GM19238 (cell line): ENCODE measurements at regions not wholly inside any gene's neighbourhood (a gene's known extent, or its start where the extent isn't known, plus 50 kb on each side); places are given as distances from the start of the nearest gene placed in this dataset.
"Not testable (repeated sequence)": the region's sequence is repeated elsewhere in the genome, so short reads cannot be mapped to it uniquely, and the experiment has no call there.

Experiments used
- DNase-seq: peaks from one replicate; pipeline ENCODE4 v3.0.0; 2011; ENCODE audit warnings: low spot score; ENCODE audit not compliant: insufficient read length

DNA sequence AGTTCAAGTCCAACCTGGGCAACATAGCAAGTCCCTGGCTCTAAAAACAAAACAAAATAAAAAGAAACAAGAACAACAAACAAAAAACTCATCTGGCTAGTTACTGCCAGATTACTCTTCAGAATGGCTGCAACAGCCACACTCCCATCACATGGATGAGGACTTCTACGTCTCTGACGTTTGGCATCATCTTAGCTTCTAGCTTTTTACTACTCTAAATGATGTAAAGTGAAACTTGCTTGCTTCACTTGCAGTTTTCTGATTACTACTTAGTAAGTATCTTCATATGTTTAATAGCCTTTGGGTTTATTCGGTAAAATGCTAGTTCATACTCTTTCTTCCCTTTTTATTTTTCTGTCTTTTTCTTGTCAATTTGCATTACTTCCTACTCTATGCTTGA, 161.1 kb upstream of the CARMIL1 start:
- no peak for DNase-seq

- DNase-seq, result no peak
Measured at GRCh38 chr6:25121186-25121585, 158.0 kb upstream of the CARMIL1 start.

GRCh38 chr6:25122001-25122400, 157.2 kb upstream of the CARMIL1 start:
- no peak for DNase-seq

DNA sequence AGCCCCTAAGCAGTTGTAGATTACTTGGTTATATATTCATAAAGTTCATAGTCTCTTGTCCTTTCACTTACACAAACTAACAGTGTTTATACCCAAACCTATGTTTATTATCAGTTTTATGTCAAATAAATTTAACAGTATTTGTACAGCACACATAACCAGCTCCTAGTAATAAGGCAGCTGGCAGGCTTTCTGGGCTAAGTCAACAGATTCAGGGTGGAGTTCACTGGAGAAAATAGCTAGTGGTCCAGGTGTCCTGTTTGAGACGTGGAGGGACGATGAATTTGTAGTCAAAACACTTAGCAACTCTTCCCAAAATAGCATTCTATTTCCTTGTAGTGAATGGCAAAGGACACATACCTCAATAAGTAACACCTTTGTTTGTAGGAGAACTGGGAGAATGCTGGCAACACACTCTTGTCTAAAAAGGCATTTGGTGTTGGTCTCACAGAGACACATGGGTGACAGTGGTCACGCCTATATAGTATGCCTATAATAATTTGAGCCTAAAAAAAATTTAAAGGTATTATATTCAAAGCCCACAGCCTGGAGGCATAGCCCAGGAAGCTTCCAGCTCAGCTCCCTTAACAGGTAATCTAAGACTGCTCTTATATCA, 156.4 kb upstream of the CARMIL1 start:
- no peak for DNase-seq

DNA sequence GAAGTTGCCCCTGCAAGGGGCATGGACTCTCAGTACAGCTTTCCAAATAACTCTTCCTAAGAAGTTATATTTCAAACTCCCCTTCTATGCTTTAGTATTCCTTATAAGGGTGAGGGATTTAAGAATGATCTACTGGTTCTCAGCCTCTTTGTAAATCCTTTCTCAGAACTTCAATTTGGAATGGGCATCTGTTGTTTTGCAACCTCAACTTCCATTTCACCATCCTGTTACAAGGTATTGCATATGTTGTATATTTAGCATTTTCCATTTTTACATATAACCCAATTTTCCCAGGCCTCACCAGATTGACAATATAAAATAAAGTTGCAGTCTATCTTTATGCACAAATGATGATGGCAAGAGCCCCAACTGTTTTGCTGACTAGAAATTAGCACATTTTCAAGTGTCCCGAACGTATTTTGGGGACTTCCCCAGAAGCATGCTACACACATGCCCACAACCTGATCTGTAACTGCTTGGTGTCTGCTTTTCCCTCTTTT, 154.9 kb upstream of the CARMIL1 start:
- DNase-seq, result no peak

GRCh38 chr6:25125736-25126135, 153.4 kb upstream of the CARMIL1 start:
- DNase-seq, result no peak

DNA sequence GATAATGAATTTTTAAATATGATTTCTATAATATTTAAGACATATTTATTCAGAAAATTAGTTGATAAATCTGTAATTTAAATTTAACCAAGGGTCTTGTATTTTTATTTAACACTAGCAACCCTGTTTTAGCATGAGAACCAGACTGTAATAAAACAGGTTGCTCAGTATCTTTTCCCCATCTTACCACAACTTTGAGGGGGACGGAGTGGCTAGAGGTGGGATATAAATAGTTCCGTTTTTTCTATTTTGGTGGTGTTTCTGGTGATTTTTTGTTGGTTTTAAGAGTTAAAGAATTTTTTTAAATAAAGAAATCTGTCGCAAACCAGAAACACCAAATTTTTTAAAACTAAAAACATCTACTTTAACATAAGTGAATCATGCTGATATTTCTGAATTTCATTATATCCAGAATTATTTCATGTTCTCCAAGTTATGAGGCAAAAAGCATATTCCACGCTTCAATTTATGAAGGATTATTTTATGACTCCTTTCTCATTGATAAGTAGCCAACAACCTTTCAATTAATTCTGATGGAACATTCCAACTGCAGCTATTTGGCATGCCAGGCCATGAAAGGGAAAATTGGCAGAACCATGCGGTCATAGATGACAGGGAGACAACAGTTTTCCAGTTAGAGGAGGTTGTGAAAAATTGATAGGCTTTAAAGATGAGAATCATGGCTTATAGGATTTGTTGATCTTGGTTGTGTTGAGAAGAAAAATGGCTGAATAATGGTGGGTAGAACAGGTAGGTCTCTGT, 151.9 kb upstream of the CARMIL1 start:
- no peak for DNase-seq

DNA sequence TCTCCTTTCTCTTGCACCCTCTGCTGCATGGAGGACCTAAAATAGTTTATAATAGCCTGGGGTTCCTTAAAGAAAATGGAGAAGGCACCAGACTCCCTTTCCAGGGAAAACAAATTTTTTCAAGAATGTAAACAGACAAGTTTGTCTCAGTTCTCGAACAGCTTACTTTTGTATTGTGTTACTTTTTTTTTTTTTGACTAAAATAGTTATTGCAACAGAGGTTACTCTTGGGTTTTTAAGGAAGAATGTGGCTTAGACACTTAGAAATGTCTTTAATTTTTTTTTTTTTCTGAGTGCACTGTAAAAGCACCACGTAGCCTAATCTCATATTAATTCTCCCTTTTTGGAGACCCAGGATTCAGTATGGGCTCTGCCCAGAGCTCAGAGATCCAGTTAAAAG, 148.7 kb upstream of the CARMIL1 start:
- no peak for DNase-seq

GRCh38 chr6:25132934-25133333, 146.2 kb upstream of the CARMIL1 start:
- DNase-seq, result no peak

DNA sequence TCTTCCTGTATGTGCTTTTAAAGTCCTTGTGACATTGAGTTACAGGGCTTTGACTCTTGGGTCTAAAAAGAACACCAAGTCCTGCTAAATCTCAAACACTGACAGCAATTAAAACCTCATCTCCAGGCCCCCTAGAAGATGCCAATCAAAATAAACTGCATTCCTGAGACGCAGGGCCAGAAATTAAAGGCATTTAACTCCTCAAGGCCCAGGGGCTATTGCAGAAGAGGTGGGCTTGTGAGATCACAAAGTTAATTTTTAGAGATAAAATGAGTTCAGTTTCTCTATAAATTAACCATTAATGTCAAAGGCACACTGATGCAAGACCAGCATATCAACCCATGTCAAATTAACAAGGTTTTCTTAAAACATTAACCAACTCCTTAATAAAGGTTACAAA, 145.6 kb upstream of the CARMIL1 start:
- DNase-seq, result no peak

GRCh38 chr6:25136854-25137253, 142.3 kb upstream of the CARMIL1 start:
- no peak for DNase-seq

- DNase-seq, result no peak
Measured at GRCh38 chr6:25137480-25137879, 141.7 kb upstream of the CARMIL1 start.

DNA sequence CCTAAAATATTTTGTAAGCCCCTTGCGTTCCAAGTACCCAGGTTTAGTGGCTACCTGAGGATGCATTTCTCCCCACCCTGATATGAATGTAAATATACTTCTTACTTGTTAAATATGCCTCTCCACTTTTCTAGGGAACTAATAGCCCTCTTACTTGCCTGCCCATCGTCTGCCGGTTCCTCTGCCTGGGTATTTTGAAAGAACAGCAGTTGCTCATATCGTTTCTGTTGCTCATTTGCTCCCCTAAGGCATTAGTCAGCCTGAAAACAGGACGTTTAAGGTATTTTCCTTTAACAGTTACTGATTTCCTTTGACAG, 141.3 kb upstream of the CARMIL1 start:
- DNase-seq, result no peak

DNA sequence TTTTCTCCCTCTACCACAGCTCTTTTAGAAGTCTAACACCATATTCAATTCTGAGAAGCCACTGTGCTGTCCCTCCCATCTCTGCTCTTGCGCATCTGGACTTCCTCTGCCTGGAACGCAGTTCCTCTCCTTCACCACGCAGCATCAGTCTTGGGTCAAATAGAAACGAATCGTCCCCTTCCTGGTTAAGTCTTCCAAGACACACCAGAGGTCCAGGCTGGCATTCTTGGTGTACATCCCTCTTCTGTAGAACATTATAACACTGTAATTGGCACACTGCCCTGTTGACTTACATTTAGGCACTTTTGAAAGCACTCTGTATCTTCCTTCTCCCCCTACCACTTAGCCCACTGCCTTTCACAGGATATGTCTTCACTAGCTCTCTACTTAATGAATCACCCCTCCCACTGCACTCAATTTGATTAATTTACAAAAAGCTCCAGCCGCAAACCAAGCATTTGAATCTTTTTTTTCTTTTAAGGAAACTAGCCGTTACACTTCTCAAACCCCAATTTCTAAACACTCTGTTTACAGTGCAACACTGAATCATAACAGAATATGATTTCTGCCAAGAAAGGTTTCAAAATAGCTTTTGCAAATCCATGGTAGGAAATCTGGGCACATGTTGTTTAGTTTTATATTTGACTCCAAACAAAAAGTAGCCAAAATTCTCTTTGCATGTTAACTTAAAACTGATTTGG, 140.8 kb upstream of the CARMIL1 start:
- peak; percentile 48 for DNase-seq

GRCh38 chr6:25138934-25139415, 140.2 kb upstream of the CARMIL1 start:
- DNase-seq, result no peak

DNA sequence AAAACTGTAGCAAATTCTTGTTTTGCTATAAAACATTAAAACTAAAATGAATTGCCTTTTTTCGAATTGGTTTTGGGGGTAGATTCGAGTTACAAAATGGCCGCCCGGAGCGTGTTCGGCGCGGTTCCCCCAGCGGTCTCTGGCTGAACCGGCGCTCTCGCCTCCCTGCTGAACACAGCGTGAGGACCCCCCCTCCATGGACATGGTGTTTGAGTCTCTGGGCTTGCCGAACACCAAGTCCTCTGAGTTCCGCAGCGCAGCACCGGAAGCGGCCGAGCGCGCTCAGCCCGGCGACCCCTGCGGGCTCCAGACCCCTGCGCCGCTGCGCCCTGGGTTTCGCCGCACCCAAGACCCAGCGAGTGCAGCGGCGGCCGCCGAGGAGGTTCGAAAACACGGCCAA, 139.6 kb upstream of the CARMIL1 start:
- not testable (repeated sequence) for DNase-seq

DNA sequence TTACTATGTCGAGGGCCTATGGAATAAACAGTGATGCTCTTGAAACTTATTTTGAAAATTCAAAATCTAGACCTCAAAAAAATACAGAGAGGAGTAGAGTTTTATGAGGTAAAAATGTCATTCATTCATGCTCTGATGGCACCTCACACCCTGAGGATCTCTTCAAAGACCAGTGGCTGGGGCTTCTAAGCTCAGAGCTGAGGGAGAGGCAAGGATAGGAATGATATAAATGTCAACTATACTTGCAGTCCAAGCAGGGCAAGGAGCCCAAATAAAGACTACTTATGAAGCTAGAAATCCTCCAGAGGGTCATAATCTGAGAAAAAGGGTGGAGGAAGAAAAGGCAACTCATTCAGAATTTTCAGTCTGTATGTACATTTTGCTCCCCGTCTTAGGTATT, 136.7 kb upstream of the CARMIL1 start:
- DNase-seq, result no peak

GRCh38 chr6:25144919-25145318, 134.3 kb upstream of the CARMIL1 start:
- DNase-seq, result no peak

- no peak for DNase-seq
Measured at GRCh38 chr6:25147223-25147622, 132.0 kb upstream of the CARMIL1 start.

DNA sequence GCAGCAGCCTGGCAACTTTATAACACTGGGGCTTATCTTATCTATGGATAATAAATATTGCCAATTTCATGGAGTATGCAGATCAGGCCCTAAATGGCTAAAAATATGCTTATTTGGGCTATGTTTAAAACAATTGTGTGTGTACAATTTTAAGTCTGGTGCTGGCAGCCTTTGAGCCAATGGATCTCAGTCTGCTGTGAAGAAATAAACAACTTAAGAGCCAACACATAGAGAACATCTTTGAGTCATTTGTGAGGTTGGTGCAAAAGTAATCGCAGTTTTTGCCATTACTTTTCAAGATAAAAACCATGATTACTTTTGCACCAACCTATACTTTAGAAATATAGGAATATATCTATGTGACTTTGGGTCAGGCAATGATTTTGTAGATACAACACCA, 129.1 kb upstream of the CARMIL1 start:
- DNase-seq, result no peak

DNA sequence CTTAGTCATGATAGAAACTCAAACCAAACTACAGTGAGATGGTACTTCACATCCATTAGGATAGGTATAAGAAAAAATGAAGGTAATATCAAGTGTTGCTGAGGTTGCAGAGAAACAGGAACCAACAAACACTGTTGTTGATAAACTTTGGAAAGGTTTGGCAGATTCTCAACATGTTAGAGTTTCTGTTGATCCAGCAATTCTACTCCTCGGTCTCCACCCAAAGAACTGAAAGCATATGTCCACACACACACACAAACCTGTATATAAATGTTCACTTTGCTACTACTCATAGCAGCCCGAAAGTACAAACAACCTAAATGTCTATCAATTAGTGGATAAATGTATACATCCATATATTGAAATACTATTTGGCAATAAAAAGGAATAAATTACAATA, 128.3 kb upstream of the CARMIL1 start:
- no peak for DNase-seq

- no peak for DNase-seq
Measured at GRCh38 chr6:25153079-25153478, 126.1 kb upstream of the CARMIL1 start.
